GM21723 (cell line): ENCODE measurements at regions not wholly inside any gene's neighbourhood (a gene's known extent, or its start where the extent isn't known, plus 50 kb on each side); places are given as distances from the start of the nearest gene placed in this dataset.
"Not testable (repeated sequence)": the region's sequence is repeated elsewhere in the genome, so short reads cannot be mapped to it uniquely, and the experiment has no call there.

Source experiments
- ATAC-seq: cut with Tn5 transposase; IDR thresholded peaks from one replicate; pipeline ENCODE4 v1.9.1; 2021; ENCODE audit warnings: mild to moderate bottlenecking, moderate library complexity; ENCODE audit not compliant: unreplicated experiment

DNA sequence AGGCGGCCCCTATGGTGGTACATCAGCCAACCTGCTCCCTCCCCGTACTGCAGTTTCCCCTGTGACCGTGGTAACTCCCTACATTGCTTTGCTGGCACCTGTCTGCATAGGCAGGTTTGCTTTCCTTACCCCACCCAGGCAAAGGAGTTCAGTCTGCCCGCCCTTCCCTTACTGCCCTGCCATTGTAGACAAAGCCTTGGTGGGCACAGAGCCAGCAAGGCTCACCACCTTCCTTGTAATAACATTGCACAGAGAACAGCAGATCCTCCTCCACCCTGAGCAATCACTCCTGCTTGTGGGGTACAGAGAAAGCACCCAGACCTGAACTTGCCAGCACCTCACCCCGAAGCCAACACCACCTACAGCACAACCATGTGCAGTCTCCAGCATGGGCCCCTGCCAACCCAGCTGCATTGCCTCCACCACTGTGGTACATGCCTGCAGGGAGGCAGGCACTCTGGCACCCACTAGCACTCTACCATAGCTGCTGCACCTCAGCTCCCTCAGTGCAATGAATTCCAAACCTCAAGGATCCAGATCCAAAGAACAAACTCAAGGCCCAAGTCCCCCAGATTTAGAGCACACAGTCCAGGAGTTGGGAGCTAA lies 192.7 kb upstream of the KCNMB2 start:
- no peak for ATAC-seq

DNA sequence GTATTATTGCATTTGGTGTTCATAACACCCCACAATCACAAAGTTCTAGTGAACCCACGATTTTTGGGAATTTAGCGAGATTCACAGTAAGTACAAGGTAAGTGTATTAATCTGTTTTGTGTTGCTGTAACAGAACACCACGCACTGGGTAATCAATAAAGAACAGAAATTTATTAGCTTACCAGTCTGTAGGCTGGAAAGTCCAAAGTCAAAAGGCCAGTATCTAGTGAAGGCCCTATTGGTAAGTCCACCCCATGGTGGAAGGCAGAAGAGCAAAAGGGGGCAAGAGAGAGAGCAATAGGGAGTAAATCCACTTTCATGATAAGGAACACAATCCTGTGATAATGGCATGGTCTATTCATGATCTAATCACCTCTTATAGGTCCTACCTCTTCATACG lies 190.3 kb upstream of the KCNMB2 start:
- no peak for ATAC-seq

DNA sequence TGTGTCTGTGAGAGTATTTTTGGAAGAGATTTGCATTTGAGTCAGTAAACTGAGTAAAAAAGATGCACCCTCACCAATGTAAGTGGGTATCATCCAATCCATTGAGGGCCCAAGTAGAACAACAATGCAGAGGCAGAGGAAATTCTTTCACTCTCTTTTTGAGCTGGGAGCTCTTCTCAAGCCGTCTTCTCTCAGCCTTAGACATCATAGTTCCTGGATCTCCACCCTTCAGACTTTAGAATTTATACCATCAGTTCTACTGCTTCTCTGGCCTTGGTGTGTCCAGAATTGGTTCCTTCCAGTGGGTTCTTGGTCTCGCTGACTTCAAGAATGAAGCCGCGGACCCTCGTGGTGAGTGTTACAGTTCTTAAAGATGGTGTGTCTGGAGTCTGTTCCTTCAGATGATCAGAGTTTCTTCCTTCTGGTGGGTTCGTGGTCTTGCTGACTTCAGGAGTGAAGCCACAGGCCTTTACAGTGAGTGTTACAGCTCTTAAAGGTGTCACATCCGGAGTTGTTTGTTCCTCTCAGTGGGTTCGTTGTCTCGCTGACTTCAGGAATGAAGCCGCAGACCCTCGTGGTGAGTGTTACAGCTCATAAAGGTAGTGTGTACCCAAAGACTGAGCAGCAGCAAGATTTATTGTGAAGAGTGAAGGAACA lies 187.5 kb upstream of the KCNMB2 start:
- ATAC-seq = not testable (repeated sequence)

DNA sequence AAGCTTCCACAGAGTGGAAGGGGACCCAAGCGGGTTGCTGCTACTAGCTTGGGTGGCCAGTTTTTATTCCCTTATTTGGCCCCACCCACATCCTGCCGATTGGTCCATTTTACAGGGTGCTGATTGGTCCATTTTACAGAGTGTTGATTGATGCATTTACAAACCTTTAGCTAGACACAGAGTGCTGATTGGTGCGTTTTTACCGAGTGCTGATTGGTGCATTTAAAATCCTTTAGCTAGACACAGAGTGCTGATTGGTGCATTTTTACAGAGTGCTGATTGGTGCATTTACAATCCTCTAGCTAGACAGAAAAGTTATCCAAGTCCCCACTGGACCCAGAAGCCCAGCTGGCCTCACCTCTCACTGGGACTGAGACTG lies 187.0 kb upstream of the KCNMB2 start:
- not testable (repeated sequence) for ATAC-seq

DNA sequence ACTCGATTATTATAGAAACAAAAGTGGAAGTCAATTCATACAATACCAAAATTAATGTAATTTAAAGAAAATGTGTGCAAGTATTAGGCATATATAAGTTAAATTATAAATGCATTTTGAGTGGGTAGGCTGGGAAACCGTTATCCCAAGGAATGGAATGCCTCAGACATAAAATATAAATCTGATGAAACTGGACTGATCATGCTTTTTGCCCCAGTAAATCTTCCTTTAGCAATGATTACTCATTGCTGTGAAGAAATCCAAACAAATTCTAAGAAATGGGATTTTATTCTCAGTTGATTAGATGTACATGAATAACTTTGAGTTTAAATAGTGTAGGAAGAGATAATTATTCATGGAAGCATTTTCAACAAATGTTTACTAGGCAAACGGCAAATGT lies 185.5 kb upstream of the KCNMB2 start:
- ATAC-seq = no peak

DNA sequence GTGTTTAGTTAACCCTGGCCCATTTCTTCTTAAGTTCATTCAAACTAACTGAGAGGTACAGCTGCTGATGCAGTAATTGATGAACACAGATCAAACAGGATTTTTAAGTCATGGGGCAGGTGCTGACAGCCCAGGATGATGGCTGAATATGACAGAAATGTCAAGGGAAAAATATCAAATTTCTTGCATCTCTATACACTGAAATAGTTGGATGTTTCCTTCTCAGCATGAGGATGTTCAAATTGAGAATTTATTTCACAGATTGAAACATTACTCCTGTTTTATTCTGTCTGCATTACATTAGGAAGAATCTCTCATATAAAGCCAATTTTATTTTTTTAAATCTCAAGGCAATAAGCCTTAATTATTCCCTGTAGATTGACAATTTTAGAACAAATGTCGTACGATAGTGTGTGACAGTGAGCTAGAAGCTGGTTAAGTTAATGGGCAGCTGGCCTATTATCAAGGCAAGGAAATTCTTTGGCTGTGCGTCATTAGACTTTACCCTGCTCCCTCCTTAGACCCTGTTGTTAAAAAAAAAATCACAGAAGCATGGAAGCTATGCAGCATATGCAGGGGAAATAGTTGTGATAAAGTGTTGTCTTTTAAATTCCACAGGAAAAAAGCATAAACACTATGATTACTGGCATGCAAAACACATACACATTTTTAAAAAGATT lies 183.8 kb upstream of the KCNMB2 start:
- no peak for ATAC-seq

DNA sequence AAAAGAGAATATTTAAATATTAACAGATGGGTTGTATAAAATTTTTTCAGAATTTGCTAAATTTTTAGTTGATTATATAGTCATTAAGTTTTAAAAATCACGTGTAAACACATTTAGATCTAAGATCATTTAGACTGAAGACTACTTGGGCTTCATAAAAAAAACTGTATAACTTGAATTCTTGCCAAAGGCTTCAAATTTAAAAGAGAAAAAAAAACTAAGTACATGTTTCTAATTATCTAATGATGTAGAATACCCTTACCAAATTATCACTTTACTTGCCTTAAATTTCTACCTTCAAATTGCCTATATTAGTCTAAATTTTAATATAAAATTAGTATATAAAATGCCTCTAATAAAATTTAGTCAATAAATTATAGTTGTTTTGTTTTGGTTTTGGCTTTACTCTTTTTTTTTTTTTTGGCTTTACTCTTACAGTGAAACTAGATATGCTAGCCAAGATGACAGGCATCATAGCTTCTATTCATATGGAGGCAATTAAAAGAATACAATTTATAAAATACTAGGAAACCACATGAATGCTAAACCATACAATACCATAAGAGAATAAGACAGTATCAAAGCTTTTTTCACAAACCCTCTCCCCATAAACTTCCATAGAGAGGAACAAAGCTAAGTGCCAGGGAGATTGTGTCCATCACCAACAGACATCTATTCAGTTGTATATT lies 183.1 kb upstream of the KCNMB2 start:
- no peak for ATAC-seq

DNA sequence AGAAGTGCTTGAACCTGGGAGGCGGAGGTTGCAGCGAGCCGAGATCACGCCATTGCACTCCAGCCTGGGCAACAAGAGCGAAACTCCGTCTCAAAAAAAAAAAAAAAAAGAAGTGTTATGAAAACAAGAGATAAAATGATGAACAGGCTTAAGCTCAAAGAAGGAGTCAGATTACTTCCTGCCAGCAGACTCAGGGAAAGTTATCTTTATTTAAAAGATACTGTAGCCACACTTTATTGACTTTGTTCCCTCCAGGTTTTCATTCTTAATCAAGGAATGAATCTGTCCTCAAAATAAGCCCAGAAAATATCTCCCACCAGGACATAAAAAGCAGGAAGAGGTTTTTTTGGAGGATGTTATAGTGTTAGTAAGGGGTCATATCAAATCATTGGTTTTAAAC lies 176.5 kb upstream of the KCNMB2 start:
- ATAC-seq = no peak

DNA sequence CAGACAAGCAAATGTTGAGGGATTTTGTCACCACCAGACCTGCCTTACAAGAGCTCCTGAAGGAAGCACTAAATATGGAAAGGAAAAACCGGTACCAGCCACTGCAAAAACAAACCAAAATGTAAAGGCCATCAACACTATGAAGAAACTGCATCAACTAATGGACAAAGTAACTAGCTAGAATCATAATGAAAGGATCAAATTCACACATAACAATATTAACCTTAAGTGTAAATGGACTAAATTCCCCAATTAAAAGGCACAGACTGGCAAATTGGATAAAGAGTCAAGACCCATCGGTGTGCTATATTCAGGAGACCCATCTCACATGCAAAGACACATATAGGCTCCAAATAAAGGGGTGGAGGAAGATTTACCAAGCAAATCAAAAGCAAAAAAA lies 173.2 kb upstream of the KCNMB2 start:
- ATAC-seq = not testable (repeated sequence)

DNA sequence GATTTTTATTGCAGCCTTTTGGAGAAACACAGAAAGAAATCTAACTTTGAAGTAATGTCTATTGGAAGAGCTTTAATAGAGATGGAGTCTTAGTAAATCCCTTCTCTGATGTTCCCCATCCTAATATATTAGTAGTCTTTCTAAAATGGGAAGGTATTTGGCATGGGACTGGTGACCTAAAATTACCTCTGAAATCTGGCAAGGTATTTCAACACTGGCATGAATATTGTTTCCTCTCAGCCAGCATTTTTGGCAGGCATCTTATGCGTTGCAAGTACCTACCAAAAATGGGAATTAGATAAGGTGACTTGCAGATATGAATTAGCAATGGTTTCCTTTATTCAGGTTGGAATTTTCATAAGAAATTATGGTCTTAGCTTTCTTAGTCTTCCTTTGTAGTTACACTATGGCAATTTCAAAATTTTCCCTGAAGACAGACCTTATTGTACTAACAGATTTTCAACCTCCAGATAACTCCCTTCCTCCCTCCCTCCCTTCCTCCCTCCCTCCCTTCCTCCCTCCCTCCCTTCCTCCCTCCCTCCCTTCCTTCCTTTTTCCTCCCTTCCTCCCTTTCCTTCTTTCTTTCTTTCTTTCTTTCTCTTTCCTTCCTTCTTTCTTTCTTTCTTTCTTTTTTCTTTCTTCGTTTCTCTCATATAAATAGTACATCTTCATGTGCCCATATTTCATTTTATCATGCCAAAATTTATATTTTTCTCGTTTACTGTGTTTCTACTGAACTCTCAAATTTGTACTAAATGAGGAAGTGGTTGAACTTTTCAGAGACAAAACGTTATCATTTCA lies 168.2 kb upstream of the KCNMB2 start:
- ATAC-seq = no peak

DNA sequence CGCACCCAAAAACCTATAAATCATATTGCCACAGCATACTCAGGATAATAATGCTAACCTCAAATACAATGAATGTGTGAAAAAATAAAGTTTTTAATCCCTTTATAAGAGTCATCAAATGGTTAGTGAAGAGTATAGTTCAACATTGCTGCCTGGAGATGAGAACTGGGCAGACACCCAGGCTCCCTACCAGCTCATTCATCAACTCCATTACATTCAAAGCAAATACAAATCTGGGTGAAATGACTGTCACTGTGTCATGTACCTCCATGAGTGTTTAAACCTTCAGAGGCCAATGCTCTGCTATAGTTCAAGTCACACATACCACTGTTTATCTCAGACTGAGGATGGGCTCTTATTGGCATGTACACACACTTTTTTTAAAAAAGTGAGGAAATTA lies 167.2 kb upstream of the KCNMB2 start:
- no peak for ATAC-seq

DNA sequence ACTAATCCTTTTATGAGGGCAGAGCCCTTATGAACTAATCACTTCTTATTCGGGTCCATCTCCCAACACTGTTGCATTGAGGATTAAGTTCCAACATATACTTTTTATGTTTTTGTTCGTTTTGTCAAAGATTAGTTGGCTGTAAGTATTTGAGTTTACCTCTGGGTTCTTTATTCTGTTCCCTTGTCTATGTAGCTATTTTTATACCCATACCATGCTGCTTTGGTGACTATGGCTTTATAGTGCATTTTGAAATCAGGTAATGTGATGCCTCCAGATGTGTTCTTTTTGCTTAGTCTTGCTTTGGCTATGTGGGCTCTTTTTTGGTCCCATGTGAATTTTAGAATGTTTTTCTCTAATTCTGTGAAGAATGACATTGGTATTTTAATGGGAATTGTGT lies 166.4 kb upstream of the KCNMB2 start:
- no peak for ATAC-seq

DNA sequence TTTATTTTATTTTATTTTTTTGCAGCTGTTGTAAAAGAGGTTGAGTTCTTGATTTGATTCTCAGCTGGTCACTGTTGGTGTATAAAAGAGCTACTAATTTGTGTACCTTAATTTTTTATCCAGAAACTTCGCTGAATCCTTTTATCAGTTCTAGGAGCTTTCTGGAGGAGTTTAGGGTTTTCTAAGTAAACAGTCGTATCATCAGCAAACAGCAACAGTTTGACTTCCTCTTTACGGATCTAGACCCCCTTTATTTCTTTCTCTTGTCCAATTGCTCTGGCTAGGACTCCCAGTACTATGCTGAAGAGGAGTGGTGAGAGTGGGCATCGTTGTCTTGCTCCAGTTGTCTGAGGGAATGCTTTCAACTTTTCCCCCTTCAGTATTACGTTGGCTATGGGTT lies 165.8 kb upstream of the KCNMB2 start:
- no peak for ATAC-seq

DNA sequence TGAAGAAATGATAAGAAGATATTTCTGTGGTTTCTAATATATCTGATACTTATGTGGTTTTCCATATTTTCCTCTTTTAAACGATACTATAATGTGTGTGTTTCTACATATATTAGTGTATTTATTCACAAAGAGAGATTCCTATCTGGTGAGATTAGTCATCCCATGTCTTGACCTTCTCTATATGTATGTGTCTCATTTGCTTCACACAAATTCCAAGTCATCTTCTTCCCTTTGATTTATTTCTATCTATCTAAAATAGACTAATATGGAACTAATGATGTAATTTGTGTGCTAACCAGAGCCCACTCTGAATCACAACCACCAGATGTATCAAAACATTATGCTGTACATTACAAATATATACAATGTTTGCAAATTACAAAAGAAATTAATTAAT lies 154.7 kb upstream of the KCNMB2 start:
- no peak for ATAC-seq

DNA sequence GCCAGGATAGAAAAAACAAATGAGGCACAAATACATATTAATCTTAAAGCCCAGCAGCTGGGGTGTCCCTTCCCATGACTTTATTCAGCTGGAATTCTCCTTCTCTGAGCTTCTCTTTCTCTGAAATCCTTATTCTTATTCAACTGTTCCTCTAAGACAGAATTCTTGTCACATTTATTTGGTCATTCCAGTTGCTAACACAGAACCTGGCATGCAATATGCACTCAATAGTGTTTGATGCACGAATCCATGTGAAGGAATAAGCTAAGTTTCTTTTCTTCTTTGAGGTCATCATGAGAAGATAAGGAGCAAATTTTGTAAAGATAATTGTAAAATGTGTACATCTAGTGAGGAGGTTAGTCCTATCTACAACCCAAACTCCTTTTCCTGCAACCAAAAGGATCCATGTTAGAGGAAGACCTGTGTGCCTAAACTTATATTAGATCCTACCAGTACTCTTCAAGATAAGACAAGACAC lies 154.2 kb upstream of the KCNMB2 start:
- ATAC-seq = no peak

DNA sequence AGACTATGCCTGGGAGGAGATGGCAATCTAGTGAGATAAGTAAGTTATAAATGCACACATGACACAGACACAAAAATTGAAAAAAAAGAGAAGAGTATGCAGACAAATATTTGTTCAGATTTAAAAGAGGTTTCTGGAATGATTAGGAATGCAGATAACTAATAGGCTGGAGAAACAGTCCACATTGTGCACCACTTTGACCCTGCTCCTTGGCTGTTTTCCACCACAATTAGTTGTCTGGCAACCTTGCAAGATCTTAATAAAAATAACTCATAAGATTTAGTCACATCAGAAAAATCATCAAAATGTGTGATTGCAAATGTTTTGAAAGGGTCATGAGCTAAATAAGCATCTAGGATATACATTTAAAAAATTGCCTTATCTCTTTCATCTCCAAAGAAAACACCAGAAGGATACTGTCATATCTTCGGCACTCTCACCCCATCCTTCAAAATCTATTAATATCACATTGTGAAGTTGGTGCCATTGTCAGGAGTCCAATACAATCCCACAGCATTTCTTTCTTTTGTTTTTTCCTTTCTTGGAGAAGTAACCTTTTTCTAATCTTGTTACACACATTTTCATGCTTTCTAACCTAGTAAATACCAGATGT lies 153.7 kb upstream of the KCNMB2 start:
- no peak for ATAC-seq

DNA sequence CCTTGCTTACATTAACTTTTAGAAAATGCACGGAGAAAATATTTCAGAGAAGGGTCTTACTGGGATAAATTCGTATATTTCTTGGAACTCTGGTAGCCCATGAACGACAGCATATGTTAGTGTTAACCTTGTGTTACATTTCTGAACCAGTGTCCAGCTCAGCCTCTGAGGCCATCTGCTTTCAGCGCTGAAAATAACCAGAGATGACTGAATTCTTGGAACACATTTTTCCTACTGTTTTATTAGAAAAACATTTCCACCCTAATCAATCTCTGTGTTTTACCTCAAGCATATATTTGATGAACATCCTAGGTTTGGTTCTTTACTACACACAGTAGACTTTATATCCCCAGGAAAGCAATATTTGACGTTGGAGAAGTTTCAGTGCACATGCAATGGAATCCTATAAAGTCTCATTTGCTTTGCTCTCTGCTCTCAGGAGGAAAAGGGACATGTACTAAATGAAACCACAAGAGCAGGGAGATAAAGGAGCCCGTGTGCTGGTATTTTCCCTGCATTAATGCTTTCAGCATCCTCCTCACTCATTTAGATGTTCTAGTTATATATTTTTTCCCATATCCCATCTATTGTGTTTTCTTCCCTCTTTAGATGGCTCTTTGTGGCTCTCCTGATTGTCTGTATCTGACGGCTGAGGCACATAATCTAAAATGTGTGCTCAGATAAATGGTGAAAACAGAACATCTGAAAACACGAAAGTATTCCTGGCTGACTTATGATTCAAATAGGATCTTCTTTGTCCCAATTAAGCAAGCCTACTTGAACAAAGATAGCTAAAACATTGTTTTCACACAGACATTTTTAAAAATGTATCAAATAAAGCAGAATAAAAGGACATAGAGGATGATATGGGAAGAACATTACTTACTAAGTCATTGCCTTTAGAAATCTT lies 151.7 kb upstream of the KCNMB2 start:
- ATAC-seq = no peak

DNA sequence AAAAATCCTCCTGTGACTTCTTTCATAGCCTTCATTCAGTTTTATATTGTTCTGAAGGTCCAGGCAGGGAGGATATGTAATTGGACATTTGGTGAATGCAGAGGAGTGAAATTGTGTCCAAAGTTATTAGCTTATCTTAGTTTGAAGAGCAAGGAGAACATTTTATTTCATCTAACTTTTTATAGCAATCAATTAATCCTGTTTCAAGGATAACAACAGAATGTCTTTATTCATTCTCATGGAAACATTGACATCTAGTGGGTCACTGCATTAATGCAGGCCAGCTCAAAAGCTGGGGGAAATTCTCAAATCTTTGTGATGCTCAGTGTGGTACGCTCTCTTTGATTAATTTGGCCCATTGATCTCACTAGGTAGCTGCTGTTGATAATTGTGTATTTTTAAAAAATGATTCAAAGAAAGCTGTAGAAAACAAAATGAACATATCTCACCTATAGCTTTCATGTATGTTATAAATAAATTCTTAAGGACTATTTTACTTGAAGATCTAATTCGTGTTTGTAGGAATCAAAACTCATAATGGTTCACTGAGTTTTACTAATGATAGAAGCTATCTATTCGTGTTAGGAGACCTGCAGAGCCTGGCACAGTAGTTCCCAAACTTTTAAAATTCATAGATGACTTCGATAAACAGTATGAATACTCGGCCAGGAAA lies 150.8 kb upstream of the KCNMB2 start:
- ATAC-seq = peak; percentile 59

DNA sequence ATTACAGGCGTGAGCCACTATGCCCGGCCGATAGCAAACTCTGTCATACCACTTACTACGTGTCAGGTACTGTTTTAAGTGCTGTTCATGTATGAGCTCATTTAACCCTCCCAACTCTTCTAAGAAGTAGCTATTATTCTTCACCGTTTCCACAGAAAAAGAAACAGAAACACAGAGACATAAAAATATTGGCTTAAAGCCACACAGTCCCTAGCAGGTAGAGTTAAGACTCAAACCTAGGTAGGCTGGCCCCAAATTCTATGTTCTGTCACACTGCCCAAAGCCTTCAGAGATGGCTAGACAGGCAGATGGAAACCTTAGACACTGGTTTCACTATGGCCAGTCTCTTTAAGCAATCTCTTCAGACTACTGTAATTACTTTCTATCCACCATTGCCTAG lies 149.8 kb upstream of the KCNMB2 start:
- peak; percentile 46 for ATAC-seq
